Activated CD4-positive, alpha-beta T cell treated with anti-CD3 and anti-CD28 coated beads for 36 hours (primary cell): ENCODE measurements at regions not wholly inside any gene's neighbourhood (a gene's known extent, or its start where the extent isn't known, plus 50 kb on each side); places are given as distances from the start of the nearest gene placed in this dataset.

ENCODE experiments used
- ATAC-seq: fragments of 200-7000 bp; cut with Tn5 transposase; one replicate; pipeline ENCODE4 v1.10.0; 2021; ENCODE audit warnings: mild to moderate bottlenecking, moderate library complexity
- CTCF ChIA-PET: fragments of 350-600 bp; sonication (Branson Sonifier 250); formaldehyde crosslinking; loops from one replicate; lab custom pipeline; 2021; ENCODE audit warnings: antibody characterized with exemption; lab: Charles Lee
- POLR2A ChIA-PET: fragments of 350-600 bp; sonication (Branson Sonifier 250); formaldehyde crosslinking; loops from one replicate; lab custom pipeline; 2021; ENCODE audit warnings: antibody characterized with exemption, inconsistent platforms; lab: Charles Lee
- DNase-seq: peaks from one replicate; pipeline ENCODE4 v3.0.0-alpha.2; 2020
- H3K27ac Mint-ChIP-seq: one replicate; pipeline ENCODE4 v1.8.0; 2021; ENCODE audit warnings: mixed read lengths
- H3K27me3 Mint-ChIP-seq: one replicate; pipeline ENCODE4 v1.8.0; 2021; ENCODE audit warnings: mixed read lengths
- H3K36me3 Mint-ChIP-seq: one replicate; pipeline ENCODE4 v1.8.0; 2021; ENCODE audit warnings: low read depth, mixed read lengths
- H3K4me1 Mint-ChIP-seq: one replicate; pipeline ENCODE4 v1.8.0; 2021; ENCODE audit warnings: mixed read lengths
- H3K4me3 Mint-ChIP-seq: one replicate; pipeline ENCODE4 v1.8.0; 2021; ENCODE audit warnings: mild to moderate bottlenecking, moderate library complexity, mixed read lengths
- H3K9me3 Mint-ChIP-seq: one replicate; pipeline ENCODE4 v1.8.0; 2021; ENCODE audit warnings: low read depth, mixed read lengths
- intact Hi-C, 2 experiments: fragments of 100-400 bp; cut with DNase I in 1 of 2; cut with micrococcal nuclease in 1 of 2; formaldehyde crosslinking; loops; one replicate each; pipeline versions ENCODE4 v1.14.2 to v1.15.1; 2022 to 2024; cut with DNase I, micrococcal nuclease

DNA sequence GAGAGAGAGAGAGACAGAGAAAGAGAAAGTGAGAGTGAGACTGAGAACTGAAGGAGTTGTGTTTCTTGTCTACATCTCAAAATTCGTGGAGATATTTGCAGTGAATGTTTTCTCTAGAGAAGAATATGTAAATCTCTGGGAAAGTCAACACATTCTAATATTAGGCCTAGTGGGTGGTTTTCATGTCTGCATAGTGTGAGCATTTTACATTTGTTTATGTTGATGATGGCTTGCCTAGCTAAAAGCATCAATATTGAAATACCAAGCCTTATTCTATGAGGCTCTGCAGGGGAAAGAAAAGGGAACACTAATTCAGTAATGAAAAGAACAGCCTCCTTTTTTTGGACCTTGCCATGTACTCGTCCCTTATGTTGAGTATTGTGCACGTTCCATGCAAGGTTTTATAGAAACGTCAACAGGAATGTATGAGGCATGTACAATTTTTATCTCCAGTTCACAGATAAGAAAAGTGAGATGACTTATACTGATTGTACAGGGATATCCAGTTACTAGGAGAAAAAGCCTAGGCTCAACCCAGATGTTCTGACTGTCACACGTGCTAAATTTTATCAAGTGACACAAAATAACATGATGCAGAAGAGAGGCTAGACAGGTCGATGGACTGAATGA, 1288.9 kb upstream of the SLC10A2 start:
- Mint-ChIP-seq H3K4me3 (no peak overlapping the region), H3K27me3 (no peaks in the 10 kb centered on the region), H3K27ac (no peak overlapping the region), H3K4me1 (no peaks in the 10 kb centered on the region), H3K9me3 (peaks cover 6% of the 10 kb centered on the region), H3K36me3 (no peaks in the 10 kb centered on the region)
- ChIA-PET POLR2A (no interaction called here), CTCF (interaction anchor here (0.5 kb wide), 1 partner anchor 203 kb away, joined by 3 read pairs; no protein-coding TSS in a partner anchor)
- intact Hi-C loops = no loop called here
- DNase-seq = no peak
- no peak for ATAC-seq

DNA sequence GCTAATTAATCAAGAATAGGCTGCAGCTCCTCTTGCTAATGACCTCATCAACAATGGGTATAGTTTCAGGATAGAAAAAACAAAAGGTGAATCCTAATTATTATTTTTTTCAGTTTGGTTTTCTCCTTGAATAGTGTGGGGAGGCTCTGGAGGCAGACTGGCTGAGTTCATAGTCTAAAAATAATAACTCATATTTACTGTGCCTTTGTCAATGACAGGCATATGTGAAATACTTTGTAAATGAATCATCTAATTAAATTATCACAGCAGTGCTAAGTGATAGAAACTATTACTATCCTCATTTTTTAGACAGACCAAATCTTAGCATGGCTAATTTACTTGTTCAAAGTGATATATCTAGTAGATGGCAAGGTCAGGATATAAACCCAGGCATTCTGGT, 1261.0 kb upstream of the SLC10A2 start:
- Mint-ChIP-seq H3K36me3 (no peaks in the 10 kb centered on the region), H3K4me3 (no peak overlapping the region), H3K9me3 (peaks cover 2% of the 10 kb centered on the region), H3K27ac (no peak overlapping the region), H3K4me1 (no peaks in the 10 kb centered on the region), H3K27me3 (no peaks in the 10 kb centered on the region)
- DNase-seq (no peak), ATAC-seq (no peak)
- intact Hi-C loops = no loop called here
- ChIA-PET POLR2A (no interaction called here), CTCF (no interaction called here)

DNA sequence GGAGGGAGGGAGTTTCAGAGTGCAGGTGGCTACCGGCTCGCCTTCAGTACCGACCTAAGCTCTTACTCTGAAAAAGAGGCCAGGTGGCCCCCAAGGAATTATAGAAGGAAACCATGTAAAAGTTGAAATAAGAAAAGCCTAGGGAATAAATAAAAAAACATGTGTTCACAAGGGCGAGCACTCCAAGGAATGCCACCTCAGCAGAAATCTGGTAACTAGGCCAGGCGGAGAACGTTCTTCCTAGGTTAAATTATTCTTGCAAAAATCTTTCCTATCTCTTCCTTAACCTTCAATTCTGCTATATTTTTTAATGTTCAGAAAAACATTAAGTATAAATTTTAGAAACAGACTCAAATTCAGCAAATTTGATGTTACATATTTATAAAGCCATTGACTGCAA, 1260.3 kb upstream of the SLC10A2 start:
- POLR2A ChIA-PET = no interaction called here
- CTCF ChIA-PET = no interaction called here
- Mint-ChIP-seq H3K27ac (no peak overlapping the region), H3K27me3 (no peaks in the 10 kb centered on the region), H3K4me3 (no peak overlapping the region), H3K4me1 (no peaks in the 10 kb centered on the region), H3K9me3 (peaks cover 2% of the 10 kb centered on the region), H3K36me3 (no peaks in the 10 kb centered on the region)
- ATAC-seq = no peak
- intact Hi-C loops = no loop called here
- DNase-seq = no peak

DNA sequence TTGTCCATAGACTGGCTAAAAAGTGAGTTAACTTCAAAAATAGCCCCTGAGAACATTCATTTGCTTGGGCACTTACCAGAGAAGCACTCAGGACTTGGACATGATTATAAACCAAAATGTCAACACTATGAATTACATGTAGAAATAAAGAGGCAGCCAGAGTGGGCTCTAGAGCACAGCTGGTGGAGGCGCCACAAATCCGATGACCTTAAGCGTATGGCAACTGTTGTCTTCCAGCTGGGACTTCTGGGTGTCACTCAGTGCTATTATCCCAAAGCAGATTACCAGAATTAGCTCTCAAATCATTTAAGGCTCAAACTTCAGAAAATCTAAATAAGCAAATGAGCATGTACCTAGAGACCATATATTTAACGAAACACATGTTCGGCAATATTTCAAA, 1255.5 kb upstream of the SLC10A2 start:
- no peaks in the 10 kb centered on the region for H3K4me1 Mint-ChIP-seq
- POLR2A ChIA-PET = no interaction called here

DNA sequence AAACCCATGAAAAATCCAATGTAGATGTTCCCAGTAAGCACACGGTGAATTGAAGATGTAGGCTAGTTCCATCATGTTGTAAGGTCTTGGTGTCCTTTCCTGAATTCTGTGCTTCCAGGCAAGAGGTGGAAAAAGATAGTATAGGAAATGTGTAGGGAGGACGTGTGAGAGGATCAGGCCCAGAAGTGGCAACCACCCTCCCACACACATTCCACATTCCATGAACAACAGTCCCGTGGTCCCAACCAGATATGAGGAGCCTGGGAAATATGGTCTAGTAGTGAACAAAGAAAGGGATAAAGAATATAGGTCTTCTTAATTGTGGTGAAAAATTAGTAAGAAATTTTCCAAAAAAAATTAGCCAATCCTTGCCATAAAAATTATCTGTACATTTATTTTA, 1254.2 kb upstream of the SLC10A2 start:
- ChIA-PET CTCF (no interaction called here), POLR2A (no interaction called here)
- Mint-ChIP-seq H3K4me3 (no peak overlapping the region), H3K27me3 (no peaks in the 10 kb centered on the region), H3K27ac (no peak overlapping the region), H3K9me3 (no peaks in the 10 kb centered on the region), H3K36me3 (no peaks in the 10 kb centered on the region), H3K4me1 (no peaks in the 10 kb centered on the region)
- no peak for ATAC-seq
- no peak for DNase-seq
- intact Hi-C loops = no loop called here

More for the DNA sequence above, 1255.5 kb upstream of the SLC10A2 start:
- CTCF ChIA-PET = no interaction called here
- no peaks in the 10 kb centered on the region for H3K9me3 Mint-ChIP-seq
- intact Hi-C loops = no loop called here
- H3K4me3 Mint-ChIP-seq = no peak overlapping the region
- no peaks in the 10 kb centered on the region for H3K27me3 Mint-ChIP-seq
- ATAC-seq (no peak), DNase-seq (no peak)
- no peak overlapping the region for H3K27ac Mint-ChIP-seq
- H3K36me3 Mint-ChIP-seq = no peaks in the 10 kb centered on the region

DNA sequence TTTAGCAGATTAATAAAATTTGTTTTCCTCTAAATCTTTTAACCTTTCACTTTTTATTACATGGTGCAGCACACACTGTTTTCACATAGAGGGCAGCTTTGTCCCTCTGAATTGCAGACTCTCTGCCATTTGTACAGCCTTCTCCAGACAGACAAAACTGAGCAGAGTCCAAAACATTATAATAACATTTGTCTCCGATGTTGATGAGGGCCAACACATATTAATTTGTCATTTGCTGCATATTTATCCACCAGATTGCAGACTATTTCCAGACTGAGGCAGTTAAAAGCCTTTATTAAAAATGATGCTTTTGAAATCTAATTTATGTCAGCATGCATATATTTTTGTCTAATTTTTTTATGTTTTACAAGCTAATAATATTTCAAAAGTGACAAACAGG, 1251.9 kb upstream of the SLC10A2 start:
- Mint-ChIP-seq H3K36me3 (no peaks in the 10 kb centered on the region), H3K4me3 (no peak overlapping the region), H3K4me1 (no peaks in the 10 kb centered on the region), H3K27me3 (no peaks in the 10 kb centered on the region), H3K27ac (no peak overlapping the region), H3K9me3 (no peaks in the 10 kb centered on the region)
- ATAC-seq (no peak), DNase-seq (no peak)
- ChIA-PET POLR2A (no interaction called here), CTCF (no interaction called here)
- intact Hi-C loops = no loop called here

DNA sequence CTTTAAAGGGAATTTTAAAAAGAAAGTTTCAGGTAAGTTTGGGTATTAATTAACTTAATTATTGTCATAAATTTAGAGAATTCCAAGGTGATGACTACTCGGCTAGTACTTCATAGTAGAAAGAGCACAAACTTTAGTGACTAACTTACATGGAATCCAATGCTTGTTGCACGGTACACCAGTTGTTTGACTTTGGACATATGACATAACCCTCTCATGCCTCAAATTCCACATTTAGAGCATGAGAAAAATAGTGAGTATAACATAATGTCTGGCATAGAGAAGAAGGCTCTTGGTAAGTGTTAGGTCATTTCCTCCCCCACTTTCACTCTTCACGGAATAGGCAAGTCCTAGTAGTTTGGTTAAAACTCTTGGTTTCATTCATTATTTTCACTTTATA, 1249.4 kb upstream of the SLC10A2 start:
- Mint-ChIP-seq H3K4me3 (no peak overlapping the region), H3K27ac (no peak overlapping the region), H3K9me3 (no peaks in the 10 kb centered on the region), H3K4me1 (no peaks in the 10 kb centered on the region), H3K27me3 (no peaks in the 10 kb centered on the region), H3K36me3 (no peaks in the 10 kb centered on the region)
- ChIA-PET POLR2A (no interaction called here), CTCF (no interaction called here)
- ATAC-seq = no peak
- DNase-seq = no peak
- intact Hi-C loops = no loop called here

DNA sequence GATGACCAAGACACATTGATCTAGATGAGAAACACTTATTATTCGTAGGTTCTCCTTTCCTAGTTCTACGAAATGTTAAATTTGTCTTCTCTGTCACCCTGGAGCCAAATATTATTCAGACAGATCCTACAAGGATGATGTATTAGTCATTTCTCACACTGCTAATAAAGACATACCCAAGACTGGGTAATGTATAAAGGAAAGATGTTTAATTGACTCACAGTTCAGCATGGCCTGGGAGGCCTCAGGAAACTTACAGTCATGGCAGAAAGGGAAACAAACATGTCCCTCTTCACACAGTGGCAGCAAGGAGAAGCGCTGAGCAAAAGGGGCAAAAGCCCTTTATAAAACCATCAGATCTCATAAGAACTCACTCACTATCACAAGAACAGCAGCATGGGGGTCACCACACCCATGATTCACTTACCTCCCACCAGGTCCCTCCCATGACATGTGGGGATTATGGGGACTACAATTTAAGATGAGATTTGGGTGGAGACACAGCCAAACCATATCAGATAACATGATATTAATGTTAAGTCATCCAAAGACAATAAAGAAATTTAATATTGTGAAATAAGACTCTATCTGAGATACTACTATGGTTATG, 1248.8 kb upstream of the SLC10A2 start:
- no peaks in the 10 kb centered on the region for H3K27me3 Mint-ChIP-seq
- ChIA-PET POLR2A (no interaction called here), CTCF (no interaction called here)
- no peaks in the 10 kb centered on the region for H3K9me3 Mint-ChIP-seq
- no peaks in the 10 kb centered on the region for H3K4me1 Mint-ChIP-seq
- intact Hi-C loops = no loop called here
- no peak overlapping the region for H3K27ac Mint-ChIP-seq
- ATAC-seq (no peak), DNase-seq (no peak)
- H3K36me3 Mint-ChIP-seq = no peaks in the 10 kb centered on the region
- no peak overlapping the region for H3K4me3 Mint-ChIP-seq

DNA sequence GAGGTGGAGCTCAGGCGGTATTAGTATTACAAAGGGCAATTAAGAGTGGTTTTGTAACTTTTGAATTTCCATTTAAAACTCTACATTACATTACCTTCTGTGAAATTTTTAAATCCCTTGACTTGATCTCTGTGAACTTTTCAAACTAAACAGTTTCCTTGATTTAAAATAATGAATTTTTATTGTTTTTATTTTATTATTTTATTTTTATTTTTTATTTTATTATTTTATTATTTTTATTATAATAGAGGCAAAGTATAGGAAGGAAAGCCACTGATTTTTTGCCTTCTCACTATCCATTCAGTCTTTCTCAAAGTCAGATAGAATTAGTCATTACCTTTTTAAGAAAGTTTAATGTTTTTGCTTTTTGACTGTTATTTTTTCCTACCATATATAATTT, 1248.1 kb upstream of the SLC10A2 start:
- no peak overlapping the region for H3K27ac Mint-ChIP-seq
- intact Hi-C loops = no loop called here

DNA sequence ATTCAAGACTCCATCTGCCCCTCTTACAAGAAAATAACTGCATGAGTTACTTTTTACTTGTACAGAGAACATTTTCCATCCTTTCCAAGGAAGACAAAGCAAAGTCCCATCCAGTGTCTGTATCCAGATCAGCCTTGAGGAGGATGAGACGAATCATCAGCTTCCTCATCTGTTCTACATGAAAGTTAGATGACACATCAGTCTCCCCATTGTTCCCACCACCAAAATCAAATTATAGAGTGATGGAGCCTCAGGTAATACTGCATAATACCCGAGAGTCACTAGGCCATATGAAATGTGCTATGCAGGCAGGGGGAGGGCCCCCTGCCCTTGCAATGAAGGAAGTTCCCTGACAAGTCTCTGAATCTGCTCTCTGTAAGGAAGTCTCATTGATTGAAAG, 1244.6 kb upstream of the SLC10A2 start:
- Mint-ChIP-seq H3K36me3 (no peaks in the 10 kb centered on the region), H3K27me3 (no peaks in the 10 kb centered on the region), H3K4me1 (no peaks in the 10 kb centered on the region), H3K9me3 (peaks cover 5% of the 10 kb centered on the region), H3K4me3 (no peak overlapping the region), H3K27ac (no peak overlapping the region)
- DNase-seq = no peak
- ChIA-PET POLR2A (no interaction called here), CTCF (no interaction called here)
- intact Hi-C loops = no loop called here
- ATAC-seq = no peak

More for the DNA sequence above, 1248.1 kb upstream of the SLC10A2 start:
- Mint-ChIP-seq H3K4me1 (no peaks in the 10 kb centered on the region), H3K9me3 (no peaks in the 10 kb centered on the region), H3K4me3 (no peak overlapping the region), H3K27me3 (no peaks in the 10 kb centered on the region), H3K36me3 (no peaks in the 10 kb centered on the region)
- POLR2A ChIA-PET = no interaction called here
- ATAC-seq (no peak), DNase-seq (no peak)
- CTCF ChIA-PET = no interaction called here

DNA sequence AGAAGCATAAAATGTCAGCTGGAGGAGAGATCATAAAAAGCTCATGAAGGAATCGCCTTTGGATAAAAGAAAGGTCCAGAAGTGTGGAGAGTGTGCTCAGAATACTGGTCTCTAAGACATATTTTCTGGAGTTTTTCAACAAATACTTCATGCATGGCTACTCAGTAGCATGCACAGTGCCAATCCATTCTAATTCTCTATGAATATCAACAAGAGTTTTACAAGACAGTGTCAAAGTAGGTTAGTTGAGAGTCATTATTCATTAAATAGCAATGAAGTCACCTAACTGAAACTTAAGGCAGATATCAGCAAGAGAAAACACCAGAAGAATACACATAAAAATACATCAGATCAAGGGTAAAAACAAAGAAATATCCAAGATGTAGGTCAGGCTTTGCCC, 1243.2 kb upstream of the SLC10A2 start:
- CTCF ChIA-PET = no interaction called here

DNA sequence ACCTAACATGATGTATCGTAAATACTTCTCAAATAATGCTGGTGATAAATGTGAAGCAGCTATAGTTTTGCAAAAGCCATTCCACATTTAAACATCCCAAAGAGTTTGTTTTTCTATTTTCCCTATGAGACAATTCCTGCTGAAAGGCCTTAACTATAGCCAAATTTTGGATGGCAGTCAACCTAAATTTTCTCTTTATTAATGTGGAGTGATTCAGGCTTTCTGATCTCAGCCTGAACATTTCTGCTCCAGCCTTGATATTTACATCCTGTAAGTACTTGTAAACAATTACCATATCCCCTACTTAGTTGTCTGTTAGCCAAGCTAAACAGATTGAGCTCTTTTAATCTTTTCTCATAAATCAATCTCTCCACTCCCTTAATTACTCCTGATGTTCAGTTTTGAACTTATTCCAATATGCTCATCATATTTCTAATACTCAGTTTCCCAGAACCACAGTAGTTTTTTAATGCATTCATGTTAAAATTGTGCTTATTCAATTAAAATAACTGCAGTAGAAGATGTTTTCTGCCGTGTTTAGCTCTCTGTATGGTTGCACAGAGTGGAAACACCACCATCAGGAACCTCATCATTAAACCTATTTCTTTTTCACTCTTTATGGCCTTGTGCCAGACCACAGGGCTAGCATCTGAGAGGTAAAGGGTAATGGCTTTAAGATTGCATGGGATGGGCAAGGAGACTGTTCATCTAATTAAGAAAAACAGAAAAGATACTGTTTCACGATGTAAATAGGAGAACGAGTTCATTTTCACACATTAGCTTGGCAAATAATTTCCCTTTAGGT, 1235.2 kb upstream of the SLC10A2 start:
- CTCF ChIA-PET = no interaction called here
- Mint-ChIP-seq H3K4me1 (no peaks in the 10 kb centered on the region), H3K4me3 (no peak overlapping the region), H3K9me3 (peaks cover 8% of the 10 kb centered on the region), H3K27ac (no peak overlapping the region), H3K36me3 (no peaks in the 10 kb centered on the region), H3K27me3 (no peaks in the 10 kb centered on the region)
- POLR2A ChIA-PET = interaction anchor here (0.7 kb wide), 1 partner anchor 971 kb away, joined by 11 read pairs; no protein-coding TSS in a partner anchor
- DNase-seq (no peak), ATAC-seq (no peak)
- intact Hi-C loops = no loop called here

More for the DNA sequence above, 1243.2 kb upstream of the SLC10A2 start:
- Mint-ChIP-seq H3K36me3 (no peaks in the 10 kb centered on the region), H3K4me1 (no peaks in the 10 kb centered on the region), H3K9me3 (peaks cover 5% of the 10 kb centered on the region), H3K27me3 (no peaks in the 10 kb centered on the region), H3K27ac (no peak overlapping the region), H3K4me3 (no peak overlapping the region)
- no peak for ATAC-seq
- DNase-seq = no peak
- intact Hi-C loops = no loop called here
- POLR2A ChIA-PET = no interaction called here
